ENCODE measurements at regions not wholly inside any gene's neighbourhood (a gene's known extent, or its start where the extent isn't known, plus 50 kb on each side); places are given as distances from the start of the nearest gene placed in this dataset.
"Not testable (repeated sequence)": the region's sequence is repeated elsewhere in the genome, so short reads cannot be mapped to it uniquely, and the experiment has no call there.

GRCh38 chr15:94991718-94992117 lies 760.4 kb downstream of the MCTP2 start:
- no peak for DNase-seq (ENCODE audit: low read depth, low spot score)

DNA sequence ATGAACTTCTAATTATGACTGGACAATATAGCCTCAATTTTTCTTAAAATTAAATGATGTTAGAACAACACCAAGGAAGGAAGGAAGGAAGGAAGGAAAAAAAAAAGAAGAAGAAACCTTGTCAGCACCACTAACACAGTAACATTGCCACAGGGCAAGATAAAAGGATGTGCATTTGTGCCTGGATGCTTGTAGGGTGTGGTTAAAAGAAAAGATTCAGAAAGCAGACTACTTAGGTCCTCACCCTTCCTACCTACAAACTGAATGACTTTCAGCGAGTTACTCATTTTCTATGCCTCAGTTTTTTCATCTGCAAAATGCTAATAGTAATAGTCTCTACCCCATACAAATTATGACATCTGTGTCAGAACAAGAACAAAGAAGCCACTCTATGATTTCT lies 778.3 kb downstream of the MCTP2 start:
- no peak for DNase-seq (ENCODE audit: low read depth, low spot score)

DNA sequence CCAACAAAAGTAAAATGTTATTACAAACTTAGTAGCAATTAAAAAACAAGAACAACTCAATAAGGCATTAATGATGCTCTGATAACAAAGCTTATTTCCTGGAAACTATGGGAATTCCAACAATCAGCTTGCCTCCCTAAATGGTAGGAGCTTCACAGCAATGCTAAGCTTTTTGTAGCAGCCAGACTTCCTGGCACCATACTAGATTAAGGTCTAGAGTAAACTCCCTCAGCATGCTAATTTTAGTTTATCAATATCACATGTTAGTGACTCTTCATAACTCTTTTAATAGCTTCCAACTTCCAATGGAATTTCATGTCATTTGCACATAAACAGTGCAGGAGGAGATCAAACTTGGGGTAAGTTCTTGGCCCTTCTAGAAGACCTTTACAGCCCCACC lies 782.0 kb downstream of the MCTP2 start:
- no peak for DNase-seq (ENCODE audit: low read depth, low spot score)

GRCh38 chr15:95016511-95017229 lies 785.3 kb downstream of the MCTP2 start:
- DNase-seq (ENCODE audit: low read depth, low spot score) = no peak

- no peak for DNase-seq (ENCODE audit: low read depth, low spot score)
These were observed 786.4 kb downstream of the MCTP2 start for GRCh38 chr15:95017666-95018328.

DNA sequence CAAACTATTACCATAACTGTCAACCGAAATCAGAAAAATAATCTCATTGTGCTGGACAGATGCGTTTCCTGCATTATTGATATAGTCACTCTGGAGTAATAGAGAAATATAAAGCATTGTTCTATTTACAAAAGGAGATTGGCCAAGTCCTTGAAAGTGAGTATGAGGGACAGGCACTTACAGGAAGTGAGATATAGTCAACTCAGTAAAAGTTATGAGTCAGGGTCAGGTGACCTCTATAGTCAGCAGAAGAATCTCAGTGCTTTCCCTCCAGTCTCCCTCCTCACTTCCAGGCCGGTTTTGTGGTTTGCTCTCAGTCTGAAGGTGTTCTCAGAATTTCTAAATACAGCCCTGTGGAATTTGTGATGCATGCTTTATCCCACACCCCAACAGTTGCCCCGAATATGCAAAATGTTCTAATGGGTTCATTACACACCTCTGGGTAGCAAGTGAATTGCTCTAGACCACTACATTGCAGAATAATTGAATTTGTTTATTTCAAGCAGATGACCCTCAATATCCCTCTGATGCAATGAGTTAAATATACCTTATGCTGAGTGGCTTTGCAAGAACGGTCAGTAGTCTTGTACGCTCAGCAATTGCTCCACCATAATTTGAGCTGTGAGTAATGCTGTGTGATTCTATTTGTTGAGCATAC lies 787.7 kb downstream of the MCTP2 start:
- DNase-seq (ENCODE audit: low read depth, low spot score) = no peak

- no peak for DNase-seq (ENCODE audit: low read depth, low spot score)
These were observed 788.5 kb downstream of the MCTP2 start for GRCh38 chr15:95019907-95020306.

DNA sequence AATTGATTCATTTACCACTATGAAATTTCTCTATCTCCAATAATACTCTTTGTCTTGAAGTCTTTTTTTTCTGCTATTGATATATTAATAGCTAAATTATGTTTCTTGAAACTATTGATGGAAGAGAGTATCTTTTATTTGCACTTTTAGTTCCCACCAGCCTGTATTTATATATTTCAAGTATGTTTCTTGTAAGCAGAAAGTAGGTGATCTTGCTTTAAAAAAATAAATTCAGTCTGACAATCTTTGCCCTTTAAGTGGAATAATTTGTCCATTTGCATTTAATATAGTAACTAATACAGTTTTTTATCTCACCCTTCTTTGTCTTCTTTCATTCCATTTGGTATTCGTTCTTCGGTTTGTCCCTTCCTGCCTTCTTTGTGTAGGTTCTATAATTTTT lies 790.5 kb downstream of the MCTP2 start:
- no peak for DNase-seq (ENCODE audit: low read depth, low spot score)

DNA sequence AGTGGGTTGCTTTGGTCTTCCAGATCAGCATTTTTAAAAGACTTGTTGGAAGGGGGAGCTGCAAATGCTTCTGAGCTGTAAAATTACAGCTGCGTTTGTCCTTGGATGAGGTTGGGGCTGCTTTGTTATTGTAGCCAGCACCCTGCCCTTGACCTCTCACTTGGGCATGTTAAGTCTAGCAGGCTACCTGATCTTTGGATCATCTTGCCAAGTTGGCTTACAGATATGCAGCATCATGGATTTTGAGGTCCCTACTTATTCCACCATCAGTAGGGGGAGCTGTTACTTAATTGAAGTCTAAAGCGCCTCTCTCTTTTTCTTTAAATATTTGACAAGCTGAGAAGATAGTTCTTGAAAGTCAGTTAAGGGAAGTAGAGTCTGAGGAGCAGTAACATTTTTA lies 793.0 kb downstream of the MCTP2 start:
- DNase-seq (ENCODE audit: low read depth, low spot score) = peak; percentile 22

DNA sequence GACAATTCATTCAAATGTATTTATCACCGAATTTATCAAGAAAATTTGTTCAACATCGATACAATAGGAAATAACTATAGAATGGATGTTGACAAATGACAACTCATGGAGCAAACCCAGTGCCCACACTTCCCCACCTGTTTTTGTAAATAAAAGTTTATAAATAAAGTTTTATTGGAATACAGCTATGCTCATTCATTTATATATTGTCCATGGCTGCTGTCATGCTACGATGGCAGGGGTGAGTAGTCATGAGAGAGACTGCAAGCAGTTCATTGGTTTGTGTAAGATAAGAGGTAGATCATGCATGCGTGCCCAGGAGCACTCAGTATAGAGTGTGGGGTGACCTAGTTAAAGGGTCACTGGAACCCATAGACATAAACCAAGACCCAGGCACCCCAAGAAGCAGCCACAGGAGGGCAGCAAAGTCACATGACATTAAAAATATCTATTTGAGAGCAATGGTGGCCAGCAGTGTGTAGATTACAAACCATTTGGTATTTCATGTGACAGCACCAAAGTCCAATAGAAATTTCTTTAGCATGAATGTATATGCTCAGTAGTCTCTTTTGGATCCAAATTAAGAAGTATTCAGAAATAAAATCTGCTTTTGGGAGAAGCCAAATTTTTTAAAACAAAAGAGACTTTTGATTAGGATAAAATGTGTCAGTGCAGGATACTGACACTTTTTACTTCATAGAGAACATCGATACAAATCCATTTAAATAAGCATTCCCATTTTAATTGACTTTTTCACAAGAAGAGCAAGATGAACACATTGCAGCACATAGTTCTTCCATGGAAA lies 794.8 kb downstream of the MCTP2 start:
- peak; percentile 11 for DNase-seq (ENCODE audit: low read depth, low spot score)

DNA sequence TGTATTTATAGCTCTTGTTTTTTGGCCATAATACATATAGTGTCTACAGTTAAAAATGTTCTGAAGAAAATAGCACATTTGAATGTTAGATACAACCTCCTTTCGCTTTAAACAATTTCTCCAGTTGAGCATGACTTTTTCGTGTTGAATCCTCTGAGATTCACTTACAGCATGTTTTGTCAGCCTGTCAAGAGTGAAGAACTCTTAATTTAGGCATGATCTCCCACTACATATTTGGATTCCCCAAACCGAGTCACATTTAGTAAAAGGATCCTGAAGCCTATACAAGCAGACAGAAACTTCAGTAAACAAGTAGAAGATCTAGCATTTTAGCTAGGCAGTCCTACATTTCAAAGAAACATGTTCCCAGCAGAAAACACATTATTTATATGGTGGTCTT lies 796.6 kb downstream of the MCTP2 start:
- DNase-seq (ENCODE audit: low read depth, low spot score) = no peak

- DNase-seq (ENCODE audit: low read depth, low spot score) = no peak
These were observed 800.8 kb downstream of the MCTP2 start for GRCh38 chr15:95032156-95032555.

DNA sequence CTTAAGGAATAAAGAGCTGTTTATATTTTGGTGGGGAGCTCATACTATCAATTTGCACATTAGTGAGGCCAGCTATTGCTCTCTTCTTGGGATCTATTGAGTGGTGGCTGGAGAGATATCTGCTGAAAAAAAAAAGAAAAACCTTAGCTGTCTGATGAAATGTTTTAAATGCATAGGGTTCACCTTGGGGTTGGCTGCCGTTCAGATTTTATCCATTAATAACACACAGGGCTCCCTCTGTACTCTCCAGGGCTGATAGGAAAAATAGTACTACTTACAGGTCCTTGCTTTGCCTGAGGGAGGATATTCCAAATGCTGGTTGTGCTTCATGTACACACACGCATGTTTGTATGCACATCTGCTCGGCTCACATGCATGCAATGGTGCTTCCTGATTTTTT lies 803.7 kb downstream of the MCTP2 start:
- no peak for DNase-seq (ENCODE audit: low read depth, low spot score)

- no peak for DNase-seq (ENCODE audit: low read depth, low spot score)
These were observed 809.9 kb downstream of the MCTP2 start for GRCh38 chr15:95041297-95041696.

- not testable (repeated sequence) for DNase-seq (ENCODE audit: low read depth, low spot score)
These were observed 812.0 kb downstream of the MCTP2 start for GRCh38 chr15:95043236-95043932.

GRCh38 chr15:95043933-95044313 lies 812.6 kb downstream of the MCTP2 start:
- DNase-seq (ENCODE audit: low read depth, low spot score) = no peak

DNA sequence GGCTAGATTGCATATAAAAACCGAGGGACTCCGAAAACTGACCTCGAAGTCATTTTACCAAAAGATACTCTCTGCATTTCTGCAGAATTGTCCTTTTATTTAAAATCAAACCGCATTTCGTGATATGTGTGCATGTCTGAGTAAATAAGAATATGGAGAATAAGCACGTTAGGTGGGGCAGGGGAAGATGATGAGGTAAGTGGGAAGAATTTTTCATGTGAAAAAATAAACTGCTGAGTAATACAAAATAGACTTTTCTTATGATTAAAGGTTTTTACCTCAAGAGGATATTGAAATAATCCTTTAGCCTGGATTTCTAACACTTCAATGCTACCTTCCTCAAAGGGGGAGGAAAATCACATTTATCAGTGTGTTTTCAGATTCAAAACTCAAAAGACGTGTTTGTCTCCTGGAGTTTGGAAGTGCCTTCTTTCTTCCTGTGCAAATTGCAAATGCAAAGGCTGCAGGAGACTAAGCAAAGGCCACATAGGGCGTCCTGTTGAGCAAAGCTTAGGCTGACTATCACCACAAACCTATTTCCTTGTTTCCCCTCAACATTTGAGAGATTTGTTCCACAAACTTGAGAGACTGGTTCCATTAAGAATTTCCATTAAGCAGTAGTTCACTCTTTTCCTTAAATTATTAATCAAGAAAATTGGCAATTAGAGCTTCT lies 813.5 kb downstream of the MCTP2 start:
- no peak for DNase-seq (ENCODE audit: low read depth, low spot score)

DNA sequence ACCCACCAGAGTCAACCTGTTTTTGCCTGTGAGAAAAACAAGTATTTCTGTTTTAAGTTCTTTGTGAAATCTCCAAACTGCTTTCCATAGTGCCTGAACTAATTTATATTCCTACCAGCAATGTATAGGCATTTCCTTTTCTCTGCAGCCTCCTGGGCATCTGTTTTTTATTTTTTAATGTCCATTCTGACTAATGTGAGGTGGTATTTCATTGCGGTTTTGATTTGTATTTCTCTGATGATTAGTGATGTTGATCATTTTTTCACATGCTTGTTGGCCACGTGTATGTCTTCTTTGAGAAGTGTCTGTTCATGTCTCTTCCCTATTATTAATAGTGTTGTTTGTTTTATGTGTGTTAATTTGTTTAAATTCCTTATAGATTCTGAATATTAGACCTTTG lies 820.5 kb downstream of the MCTP2 start:
- DNase-seq (ENCODE audit: low read depth, low spot score) = no peak

- no peak for DNase-seq (ENCODE audit: low read depth, low spot score)
These were observed 828.1 kb downstream of the MCTP2 start for GRCh38 chr15:95059346-95059905.

DNA sequence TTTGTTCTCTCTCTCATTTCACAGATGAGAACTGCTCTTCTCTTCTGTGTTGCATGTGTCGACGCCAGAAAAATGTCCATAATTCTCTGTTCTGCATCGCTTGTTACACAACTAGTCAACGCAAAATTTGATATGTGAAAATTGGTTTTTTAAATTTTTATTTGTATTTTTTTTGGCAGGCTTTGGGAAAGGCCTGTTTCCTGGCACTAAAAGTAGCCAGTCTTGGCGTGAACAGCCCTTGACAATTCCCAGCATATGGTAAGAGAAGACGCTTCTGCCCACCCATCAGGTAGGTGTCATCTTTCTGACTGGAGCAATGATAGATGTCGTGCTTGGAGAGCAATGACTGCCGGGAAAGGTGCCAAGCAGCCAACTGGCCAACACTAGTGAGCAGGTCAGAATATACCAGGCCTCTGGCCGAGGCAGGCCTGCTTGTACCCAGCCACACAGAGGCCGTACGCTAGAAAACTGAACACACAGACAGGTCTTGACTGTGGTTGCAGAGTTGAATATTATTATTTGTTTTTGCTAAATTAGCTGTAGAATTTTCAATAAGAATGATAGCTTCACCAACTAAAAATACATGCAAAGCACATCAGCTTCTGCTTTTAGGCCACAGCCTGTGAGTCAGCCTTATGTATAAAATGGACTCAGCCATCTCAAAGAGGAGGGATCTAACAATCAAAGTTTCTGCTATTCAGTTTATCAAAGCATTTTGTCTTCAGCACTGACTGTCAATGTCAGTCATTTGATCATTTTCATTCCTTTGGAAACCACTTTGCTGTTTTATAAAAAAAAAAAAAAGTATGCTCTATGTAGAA lies 837.5 kb downstream of the MCTP2 start:
- DNase-seq (ENCODE audit: low read depth, low spot score) = no peak

All from brain pericyte (primary cell).